ENCODE measurements at regions not wholly inside any gene's neighbourhood (a gene's known extent, or its start where the extent isn't known, plus 50 kb on each side); places are given as distances from the start of the nearest gene placed in this dataset.

GRCh38 chr18:24770311-24771024 lies 310.0 kb downstream of the HRH4 start:
- ChIA-PET POLR2A (no interaction called here), CTCF (no interaction called here)
- no peak for TF ChIP-seq CTCF (IDR thresholded peaks at IDR 0.05; ENCODE audit: low read depth, low read length)
- no peaks in the 10 kb centered on the region for H3K27me3 ChIP-seq (ENCODE audit: control insufficient read depth, insufficient read depth, low read length)
- no peak for DNase-seq (ENCODE audit: low read depth, low spot score)
- no peak overlapping the region for H3K27ac ChIP-seq (ENCODE audit: low read depth, low read length)
- H3K4me3 ChIP-seq (ENCODE audit: low read depth, low read length), result no peak overlapping the region
- H3K9me3 ChIP-seq (ENCODE audit: control insufficient read depth, insufficient read depth, low read length), result no peaks in the 10 kb centered on the region

GRCh38 chr18:24771300-24771699 lies 310.9 kb downstream of the HRH4 start:
- DNase-seq (ENCODE audit: low read depth, low spot score), result no peak
- Histone ChIP-seq H3K27me3 (ENCODE audit: control insufficient read depth, insufficient read depth, low read length) (no peaks in the 10 kb centered on the region), H3K4me3 (ENCODE audit: low read depth, low read length) (no peak overlapping the region), H3K27ac (ENCODE audit: low read depth, low read length) (no peak overlapping the region), H3K9me3 (ENCODE audit: control insufficient read depth, insufficient read depth, low read length) (no peaks in the 10 kb centered on the region)
- ChIA-PET CTCF (no interaction called here), POLR2A (no interaction called here)
- no peak for TF ChIP-seq CTCF (IDR thresholded peaks at IDR 0.05; ENCODE audit: low read depth, low read length)

GRCh38 chr18:24773101-24773500 lies 312.7 kb downstream of the HRH4 start:
- ChIA-PET POLR2A (no interaction called here), CTCF (no interaction called here)
- no peaks in the 10 kb centered on the region for H3K9me3 ChIP-seq (ENCODE audit: control insufficient read depth, insufficient read depth, low read length)
- TF ChIP-seq CTCF (IDR thresholded peaks at IDR 0.05; ENCODE audit: low read depth, low read length), result no peak
- no peak overlapping the region for H3K4me3 ChIP-seq (ENCODE audit: low read depth, low read length)
- H3K27ac ChIP-seq (ENCODE audit: low read depth, low read length), result no peak overlapping the region
- no peaks in the 10 kb centered on the region for H3K27me3 ChIP-seq (ENCODE audit: control insufficient read depth, insufficient read depth, low read length)
- DNase-seq (ENCODE audit: low read depth, low spot score), result no peak

GRCh38 chr18:24776019-24776418 lies 315.6 kb downstream of the HRH4 start:
- Histone ChIP-seq H3K4me3 (ENCODE audit: low read depth, low read length) (no peak overlapping the region), H3K27me3 (ENCODE audit: control insufficient read depth, insufficient read depth, low read length) (no peaks in the 10 kb centered on the region), H3K9me3 (ENCODE audit: control insufficient read depth, insufficient read depth, low read length) (no peaks in the 10 kb centered on the region), H3K27ac (ENCODE audit: low read depth, low read length) (no peak overlapping the region)
- no peak for DNase-seq (ENCODE audit: low read depth, low spot score)
- ChIA-PET POLR2A (no interaction called here), CTCF (no interaction called here)
- no peak for TF ChIP-seq CTCF (IDR thresholded peaks at IDR 0.05; ENCODE audit: low read depth, low read length)

- no peak for TF ChIP-seq CTCF (IDR thresholded peaks at IDR 0.05; ENCODE audit: low read depth, low read length)
- Histone ChIP-seq H3K9me3 (ENCODE audit: control insufficient read depth, insufficient read depth, low read length) (no peaks in the 10 kb centered on the region), H3K27ac (ENCODE audit: low read depth, low read length) (no peak overlapping the region), H3K27me3 (ENCODE audit: control insufficient read depth, insufficient read depth, low read length) (no peaks in the 10 kb centered on the region), H3K4me3 (ENCODE audit: low read depth, low read length) (no peak overlapping the region)
- no peak for DNase-seq (ENCODE audit: low read depth, low spot score)
- ChIA-PET POLR2A (no interaction called here), CTCF (interaction anchor here (0.5 kb wide), 1 partner anchor 1401 kb away, joined by 4 read pairs; no protein-coding TSS in a partner anchor)
Observed at GRCh38 chr18:24778810-24779418, 318.5 kb downstream of the HRH4 start.
